Pancreas (tissue), 10 donors: ENCODE measurements at regions not wholly inside any gene's neighbourhood (a gene's known extent, or its start where the extent isn't known, plus 50 kb on each side); places are given as distances from the start of the nearest gene placed in this dataset.
A peak's percentile ranks its signal among the peaks of the same experiment; 100 is the strongest.

ENCODE experiments used
- ATAC-seq, 4 donors: fragments of 200-7000 bp; cut with Tn5 transposase; one replicate each; pipeline versions ENCODE4 v1.8.0 to v1.9.1; 2020; ENCODE audit warnings: mild to moderate bottlenecking in 4 of 4, moderate library complexity in 4 of 4
- DNase-seq, 6 donors: peaks; one replicate each; pipeline ENCODE4 v3.0.0-alpha.2; 2020
- FAIRE-seq: peaks from 2 replicates; lab custom pipeline; 2012; peaks lifted over from hg19 to GRCh38; lab: Jason Lieb, UNC
- H3K27ac ChIP-seq, 4 donors: fragments of 200-600 bp; sonication (generic); 1 replicate in 3 of 4; 2 replicates in 1 of 4; pipeline versions ENCODE4 v1.5.0 to v1.8.0; 2020
- H3K27me3 ChIP-seq, 4 donors: fragments of 200-600 bp; one replicate each; pipeline ENCODE4 v1.8.0; 2021
- H3K36me3 ChIP-seq, 3 donors: fragments of 200-600 bp; sonication (generic) in 1 of 3; one replicate each; pipeline versions ENCODE4 v1.5.0 to v1.8.0; 2020 to 2021
- H3K4me1 ChIP-seq, 3 donors: fragments of 200-600 bp; one replicate each; pipeline ENCODE4 v1.8.0; 2021
- H3K4me3 ChIP-seq, 4 donors: fragments of 200-600 bp; sonication (generic) in 2 of 4; one replicate each; pipeline versions ENCODE4 v1.5.0 to v1.8.0; 2020 to 2021
- H3K9me3 ChIP-seq, 4 donors: fragments of 200-600 bp; one replicate each; pipeline ENCODE4 v1.8.0; 2021
- WGBS, 2 donors: extraction: QIAGEN DNeasy Blood & Tissue Kit; methylation state at CpG; one replicate each; pipeline ENCODE4 v1.1.7; 2013; 5-methylcytosine and 5-hydroxymethylcytosine counted together
- intact Hi-C, 3 donors: fragments of 100-400 bp; cut with DNase I; formaldehyde crosslinking; loops; one replicate each; pipeline versions ENCODE4 v1.11.1 to v1.14.2; 2022
- TF ChIP-seq, protein P1 (sequence below), 4 donors: fragments of 200-600 bp; sonication (generic) in 3 of 4; IDR thresholded peaks; one replicate each; pipeline versions ENCODE4 v1.5.0 to v1.8.0; 2021; ENCODE audit warnings: antibody characterized with exemption in 4 of 4
- donor health status: healthy with polysubstance abuse.
- donor health status: DM: no; HTN: no; CAD: no; lungs with moderate emphysema.
- donor health status: DM: no; HTN: no; CAD: no.
- donor health status: control.
- donor health status: control.
- donor health status: Bipolar disorder and iron deficiency.
- donor health status: DM: yes; HTN: yes; CAD: no.
- donor health status: DM: no; HTN: no; CAD: no.
- donor health status: DM: no; HTN: no; CAD: no.
- donor health status: DM: yes; HTN: yes; CAD: no.

DNA sequence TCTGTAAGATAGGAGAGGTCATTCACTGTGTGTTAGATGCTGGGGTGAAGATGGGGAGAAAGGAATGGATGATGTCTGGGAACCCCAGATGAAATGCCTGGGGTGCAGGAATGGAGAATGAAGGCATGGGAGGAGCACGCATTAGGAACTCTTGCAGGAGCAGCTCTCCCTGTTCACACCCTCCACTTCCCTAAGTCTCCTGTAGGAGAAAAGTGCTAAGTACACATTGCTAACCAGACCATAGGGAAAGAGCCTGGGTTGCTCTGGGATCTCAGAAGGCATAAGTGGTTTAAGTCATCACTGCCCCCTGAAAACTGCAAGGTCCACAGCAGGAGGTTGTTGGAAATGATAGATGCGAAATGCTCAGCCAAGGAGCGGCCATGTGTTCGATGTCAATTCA is 163.1 kb downstream of the SEC61B start:
- Histone ChIP-seq H3K27me3 (no peaks in the 10 kb centered on the region), H3K9me3 (no peaks in the 10 kb centered on the region), H3K36me3 (no peaks in the 10 kb centered on the region), H3K4me3 (no peak overlapping the region), H3K4me1 (no peaks in the 10 kb centered on the region), H3K27ac (no peak overlapping the region)
- TF ChIP-seq, protein P1, sequence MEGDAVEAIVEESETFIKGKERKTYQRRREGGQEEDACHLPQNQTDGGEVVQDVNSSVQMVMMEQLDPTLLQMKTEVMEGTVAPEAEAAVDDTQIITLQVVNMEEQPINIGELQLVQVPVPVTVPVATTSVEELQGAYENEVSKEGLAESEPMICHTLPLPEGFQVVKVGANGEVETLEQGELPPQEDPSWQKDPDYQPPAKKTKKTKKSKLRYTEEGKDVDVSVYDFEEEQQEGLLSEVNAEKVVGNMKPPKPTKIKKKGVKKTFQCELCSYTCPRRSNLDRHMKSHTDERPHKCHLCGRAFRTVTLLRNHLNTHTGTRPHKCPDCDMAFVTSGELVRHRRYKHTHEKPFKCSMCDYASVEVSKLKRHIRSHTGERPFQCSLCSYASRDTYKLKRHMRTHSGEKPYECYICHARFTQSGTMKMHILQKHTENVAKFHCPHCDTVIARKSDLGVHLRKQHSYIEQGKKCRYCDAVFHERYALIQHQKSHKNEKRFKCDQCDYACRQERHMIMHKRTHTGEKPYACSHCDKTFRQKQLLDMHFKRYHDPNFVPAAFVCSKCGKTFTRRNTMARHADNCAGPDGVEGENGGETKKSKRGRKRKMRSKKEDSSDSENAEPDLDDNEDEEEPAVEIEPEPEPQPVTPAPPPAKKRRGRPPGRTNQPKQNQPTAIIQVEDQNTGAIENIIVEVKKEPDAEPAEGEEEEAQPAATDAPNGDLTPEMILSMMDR (IDR thresholded peaks at IDR 0.05): no peak
- intact Hi-C loops: no loop called here
- ATAC-seq (no peak), FAIRE-seq (no peak), DNase-seq (no peak)
- WGBS, 2 donors: 88 to 91% methylated on average over 4 of the region's 4 CpGs

DNA sequence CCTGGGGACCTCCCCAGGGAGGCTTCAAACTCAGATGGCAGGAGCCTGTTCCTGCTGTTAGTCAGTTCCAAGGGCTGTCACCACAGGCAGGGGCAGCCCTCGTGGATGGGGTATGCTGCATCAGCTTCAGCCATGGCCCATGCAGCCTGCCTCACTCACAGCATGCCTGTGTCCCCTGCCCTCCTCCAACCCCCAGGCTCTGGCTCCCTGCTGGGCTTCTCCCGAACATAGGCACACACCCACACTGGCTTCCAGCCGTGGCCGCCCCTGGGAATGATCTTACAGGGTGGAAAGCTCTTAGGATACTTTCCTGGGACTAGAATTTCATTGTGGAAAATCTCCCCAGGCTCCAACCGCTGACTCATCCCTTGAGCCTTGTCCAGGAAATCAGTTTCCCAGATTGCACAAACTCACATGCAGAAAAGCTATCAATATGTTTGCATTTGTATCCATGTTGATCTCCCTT is 163.8 kb downstream of the SEC61B start:
- no peaks in the 10 kb centered on the region for H3K9me3 ChIP-seq
- no peak overlapping the region for H3K27ac ChIP-seq
- H3K36me3 ChIP-seq: no peaks in the 10 kb centered on the region
- WGBS, 2 donors: 56 to 62% methylated on average over 5 of the region's 5 CpGs
- intact Hi-C loops: no loop called here
- H3K4me1 ChIP-seq: no peaks in the 10 kb centered on the region
- DNase-seq (peak in 1 of 6 donors; percentile 10), ATAC-seq (no peak), FAIRE-seq (no peak)
- H3K27me3 ChIP-seq: no peaks in the 10 kb centered on the region
- TF ChIP-seq, protein P1 (IDR thresholded peaks at IDR 0.05): no peak
- H3K4me3 ChIP-seq: no peak overlapping the region

DNA sequence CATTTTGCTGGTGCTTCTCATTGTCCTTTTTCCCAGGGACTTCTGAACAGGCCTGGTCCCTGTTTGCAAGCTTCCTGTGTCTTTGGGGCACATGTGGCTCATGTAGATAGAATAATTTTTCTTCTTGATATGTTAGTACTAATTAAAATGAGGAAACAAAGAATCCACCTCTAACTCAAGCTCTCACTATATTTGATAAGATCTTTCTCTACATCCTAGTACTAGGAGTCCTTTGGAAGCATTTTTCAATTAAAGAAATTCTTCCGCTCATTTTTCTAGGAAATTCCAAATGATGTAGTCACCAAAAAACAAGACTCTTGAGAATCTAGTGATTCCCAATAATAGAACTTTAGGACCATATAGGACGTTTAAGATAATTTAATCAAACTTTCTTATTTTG is 165.3 kb downstream of the SEC61B start:
- no peak for DNase-seq
- Histone ChIP-seq H3K27ac (no peak overlapping the region), H3K4me3 (no peak overlapping the region), H3K9me3 (no peaks in the 10 kb centered on the region), H3K4me1 (no peaks in the 10 kb centered on the region), H3K27me3 (no peaks in the 10 kb centered on the region), H3K36me3 (no peaks in the 10 kb centered on the region)
- 64 to 74% methylated on average over 2 of the region's 2 CpGs for WGBS, 2 donors
- intact Hi-C loops: no loop called here
- FAIRE-seq: no peak
- no peak for ATAC-seq
- TF ChIP-seq, protein P1 (IDR thresholded peaks at IDR 0.05): no peak

DNA sequence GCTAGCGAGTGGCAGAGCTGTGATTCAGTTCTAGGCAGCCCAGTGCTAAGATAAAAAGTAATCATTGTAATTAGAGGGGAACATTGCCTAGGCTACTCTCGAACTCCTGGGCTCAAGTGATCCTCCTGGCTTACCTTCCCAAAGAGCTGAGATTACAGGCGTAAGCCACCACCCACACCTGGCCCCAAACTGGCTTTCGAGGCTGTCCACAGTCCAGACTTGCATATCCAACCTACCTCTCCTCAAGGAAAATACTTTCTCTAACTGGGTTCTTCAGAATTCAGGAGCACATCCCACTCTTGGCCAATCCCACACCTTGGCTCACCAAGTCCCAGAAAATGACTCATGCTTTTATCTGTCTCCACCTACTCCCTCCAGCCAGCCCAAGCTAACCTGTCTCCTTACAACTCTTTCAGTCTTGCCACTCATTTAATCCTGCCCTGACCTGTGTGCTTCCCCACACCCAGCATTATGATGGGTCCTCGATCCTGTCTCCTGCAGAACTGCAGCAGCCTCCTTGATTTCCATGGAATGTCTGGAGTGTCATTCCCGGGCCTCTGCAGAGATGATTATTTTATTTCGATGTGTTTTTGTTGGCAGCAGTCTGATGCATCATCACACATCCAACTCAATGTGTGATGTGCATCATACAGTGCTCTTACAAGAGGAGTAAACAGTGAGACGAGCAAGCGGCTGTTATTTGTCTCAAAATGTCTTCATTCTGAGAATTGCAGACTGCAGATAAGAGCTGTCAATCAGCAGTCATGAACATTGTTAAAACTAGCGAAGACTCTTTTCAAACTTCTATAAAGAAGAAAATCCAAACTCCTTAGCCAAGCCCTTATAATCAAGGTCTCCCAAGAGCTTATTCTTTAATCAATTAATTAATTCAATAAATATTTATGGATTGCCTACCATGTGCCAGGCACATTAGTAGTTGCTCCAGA is 167.3 kb downstream of the SEC61B start:
- TF ChIP-seq, protein P1 (IDR thresholded peaks at IDR 0.05): no peak
- DNase-seq: no peak
- ATAC-seq: no peak
- 80 to 84% methylated on average over 10 of the region's 10 CpGs for WGBS, 2 donors
- Histone ChIP-seq H3K27me3 (no peaks in the 10 kb centered on the region), H3K36me3 (no peaks in the 10 kb centered on the region), H3K4me3 (no peak overlapping the region), H3K4me1 (no peaks in the 10 kb centered on the region), H3K9me3 (no peaks in the 10 kb centered on the region), H3K27ac (no peak overlapping the region)
- intact Hi-C loops: no loop called here
- FAIRE-seq: no peak
